VCaP (cell line): ENCODE measurements at regions not wholly inside any gene's neighbourhood (a gene's known extent, or its start where the extent isn't known, plus 50 kb on each side); places are given as distances from the start of the nearest gene placed in this dataset.

Experiments used
- H3K27ac ChIP-seq: fragments of 450-650 bp; 2 replicates; pipeline ENCODE4 v1.5.1; 2017
- CTCF ChIP-seq: fragments of 450-650 bp; conservative IDR thresholded peaks from 2 replicates; pipeline ENCODE4 v1.5.1; 2017; ENCODE audit warnings: mild to moderate bottlenecking, moderate library complexity

GRCh38 chrX:9343971-9344370 lies 120.9 kb upstream of the TBL1X start:
- no peak overlapping the region for H3K27ac ChIP-seq
- TF ChIP-seq CTCF, result no peak

GRCh38 chrX:9345957-9346356 lies 118.9 kb upstream of the TBL1X start:
- no peak for TF ChIP-seq CTCF
- H3K27ac ChIP-seq, result no peak overlapping the region

- H3K27ac ChIP-seq, result no peak overlapping the region
- TF ChIP-seq CTCF, result no peak
Observed at GRCh38 chrX:9349572-9350494, 115.0 kb upstream of the TBL1X start.

- peak overlapping the region; percentile 52; the same call in 1 of the 2 replicates for H3K27ac ChIP-seq
- no peak for TF ChIP-seq CTCF
Observed at GRCh38 chrX:9351126-9351525, 113.7 kb upstream of the TBL1X start.

- 0 out of 2 replicates have a peak, but pooled peaks have one; percentile 14 for TF ChIP-seq CTCF
- H3K27ac ChIP-seq, result peak overlapping the region; percentile 52
Observed at GRCh38 chrX:9352243-9352642, 112.6 kb upstream of the TBL1X start.

GRCh38 chrX:9352694-9353411 lies 112.0 kb upstream of the TBL1X start:
- peak overlapping the region; percentile 52 for H3K27ac ChIP-seq
- no peak for TF ChIP-seq CTCF

GRCh38 chrX:9354918-9355317 lies 109.9 kb upstream of the TBL1X start:
- no peak for TF ChIP-seq CTCF
- no peak overlapping the region for H3K27ac ChIP-seq
